Epithelial cell of esophagus (primary cell): ENCODE measurements at regions not wholly inside any gene's neighbourhood (a gene's known extent, or its start where the extent isn't known, plus 50 kb on each side); places are given as distances from the start of the nearest gene placed in this dataset.

ENCODE experiments used
- DNase-seq: peaks from one replicate; pipeline ENCODE4 v3.0.0; 2010; ENCODE audit warnings: low read depth
- H3K4me3 ChIP-seq: 2 replicates; pipeline ENCODE4 v1.5.1; 2011; ENCODE audit warnings: mild to moderate bottlenecking, low read length, control low read depth
- CTCF ChIP-seq: IDR thresholded peaks from 2 replicates; pipeline ENCODE4 v1.5.1; 2011; ENCODE audit warnings: low read depth, mild to moderate bottlenecking, low read length, control low read depth, inconsistent platforms; ENCODE audit not compliant: insufficient read depth; ENCODE audit errors: missing control alignments

GRCh38 chr2:105183555-105184323 lies 57.8 kb upstream of the GPR45 start:
- H3K4me3 ChIP-seq: no peak overlapping the region
- no peak for TF ChIP-seq CTCF
- no peak for DNase-seq

- TF ChIP-seq CTCF: no peak
- no peak for DNase-seq
Observed at GRCh38 chr2:105184420-105184819, 57.1 kb upstream of the GPR45 start.

GRCh38 chr2:105186967-105187498 lies 54.5 kb upstream of the GPR45 start:
- DNase-seq: no peak
- no peak overlapping the region for H3K4me3 ChIP-seq
- TF ChIP-seq CTCF: no peak

More at GRCh38 chr2:105184420-105184819, 57.1 kb upstream of the GPR45 start:
- H3K4me3 ChIP-seq: no peak overlapping the region

- no peak for TF ChIP-seq CTCF
- H3K4me3 ChIP-seq: no peak overlapping the region
- DNase-seq: no peak
Observed at GRCh38 chr2:105187531-105187930, 54.0 kb upstream of the GPR45 start.

GRCh38 chr2:105188343-105188742 lies 53.2 kb upstream of the GPR45 start:
- DNase-seq: no peak
- no peak for TF ChIP-seq CTCF
- H3K4me3 ChIP-seq: no peak overlapping the region
